Endothelial cell of umbilical vein (primary cell): ENCODE measurements at regions not wholly inside any gene's neighbourhood (a gene's known extent, or its start where the extent isn't known, plus 50 kb on each side); places are given as distances from the start of the nearest gene placed in this dataset.

ENCODE experiments used
- BruUV-seq: library from RNA; stranded (reverse); fragments of 400-500 nt; replicated peaks from 2 replicates; lab custom pipeline; 2021; lab: Mats Ljungman, UMichigan
- CTCF ChIA-PET: fragments of 300-600, 350-600 bp; sonication (Branson Sonifier 250); formaldehyde crosslinking; loops from one replicate; lab custom pipeline; 2021; ENCODE audit warnings: antibody characterized with exemption, inconsistent platforms; lab: Charles Lee
- POLR2A ChIA-PET: fragments of 300-600, 350-600 bp; sonication (Branson Sonifier 250); formaldehyde crosslinking; loops from one replicate; lab custom pipeline; 2021; ENCODE audit warnings: antibody characterized with exemption, inconsistent platforms; lab: Charles Lee
- DNase-seq: peaks from one replicate; pipeline ENCODE4 v3.0.0-alpha.2; 2011; ENCODE audit warnings: low read depth, low spot score
- FAIRE-seq: peaks from 2 replicates; lab custom pipeline; 2011; peaks lifted over from hg19 to GRCh38; lab: Jason Lieb, UNC
- H2AFZ ChIP-seq: 2 replicates; pipeline ENCODE4 v1.6.0; 2012; ENCODE audit warnings: low read depth, low read length, control low read depth, inconsistent platforms
- H3K27ac ChIP-seq: 2 replicates; pipeline ENCODE4 v1.5.1; 2011; ENCODE audit warnings: low read depth, mild to moderate bottlenecking, control low read depth, low read length, moderate library complexity; ENCODE audit not compliant: insufficient read depth
- H3K27me3 ChIP-seq, 2 experiments: 2 replicates each; pipeline versions ENCODE4 v1.6.0 to v1.6.1; 2011; ENCODE audit warnings: low read length in 2 of 2, mixed read lengths in 1 of 2; ENCODE audit not compliant: control insufficient read depth in 2 of 2, insufficient read depth in 2 of 2
- H3K36me3 ChIP-seq, 2 experiments: 2 replicates in 1 of 2; 3 replicates in 1 of 2; pipeline ENCODE4 v1.5.1; 2011; ENCODE audit warnings: low read length in 2 of 2, mild to moderate bottlenecking in 1 of 2, moderate library complexity in 1 of 2; ENCODE audit not compliant: control insufficient read depth in 2 of 2, insufficient read depth in 2 of 2; ENCODE audit errors: extremely low read depth in 1 of 2
- H3K4me1 ChIP-seq: 3 replicates; pipeline ENCODE4 v1.5.1; 2011; ENCODE audit warnings: mild to moderate bottlenecking, low read length; ENCODE audit not compliant: control insufficient read depth, insufficient read depth; ENCODE audit errors: extremely low read depth
- H3K4me2 ChIP-seq: 2 replicates; pipeline ENCODE4 v1.6.1; 2011; ENCODE audit warnings: low read length, control low read depth, mixed read lengths; ENCODE audit not compliant: insufficient read depth
- H3K4me3 ChIP-seq, 3 experiments: fragments of 200-600 bp in 1 of 3; sonication (generic), shearing (Covaris generic) in 1 of 3; replicated peaks in 1 of 3; 2 replicates each; pipeline ENCODE4 v1.5.1; 2011 to 2016; ENCODE audit warnings: control low read depth in 3 of 3, low read length in 3 of 3, mild to moderate bottlenecking in 2 of 3, inconsistent platforms in 1 of 3, low read depth in 1 of 3, moderate library complexity in 1 of 3; ENCODE audit not compliant: insufficient read depth in 1 of 3
- H3K79me2 ChIP-seq: 2 replicates; pipeline ENCODE4 v1.6.0; 2012; ENCODE audit warnings: low read length, inconsistent platforms; ENCODE audit not compliant: control insufficient read depth, insufficient read depth
- H3K9ac ChIP-seq: replicated peaks from 2 replicates; pipeline ENCODE3; 2011; ENCODE audit warnings: low read length, control low read depth; ENCODE audit not compliant: insufficient read depth; ENCODE audit errors: extremely low read depth
- H3K9me1 ChIP-seq: replicated peaks from 3 replicates; pipeline ENCODE4 v1.6.0; 2011; ENCODE audit warnings: mild to moderate bottlenecking, low read length; ENCODE audit not compliant: control insufficient read depth, insufficient read depth; ENCODE audit errors: extremely low read depth
- H3K9me3 ChIP-seq: replicated peaks from 2 replicates; pipeline ENCODE4 v1.5.1; 2012; ENCODE audit warnings: low read length, inconsistent platforms; ENCODE audit not compliant: control insufficient read depth, insufficient read depth
- H4K20me1 ChIP-seq: replicated peaks from 2 replicates; pipeline ENCODE3; 2011; ENCODE audit warnings: mild to moderate bottlenecking, low read length; ENCODE audit not compliant: control insufficient read depth, insufficient read depth; ENCODE audit errors: extremely low read depth
- EZH2 ChIP-seq: IDR thresholded peaks from 2 replicates; pipeline ENCODE4 v1.6.1; 2012; ENCODE audit warnings: borderline replicate concordance, low read depth, mild to moderate bottlenecking, moderate library complexity, low read length, inconsistent platforms; ENCODE audit not compliant: severe bottlenecking
- FOS ChIP-seq: IDR thresholded peaks from 2 replicates; pipeline ENCODE4 v1.6.1; 2011; ENCODE audit warnings: mild to moderate bottlenecking, low read length, moderate library complexity, borderline replicate concordance; ENCODE audit not compliant: insufficient read depth
- GATA2 ChIP-seq: IDR thresholded peaks from 2 replicates; pipeline ENCODE4 v1.7.0; 2011; ENCODE audit warnings: low read depth, mild to moderate bottlenecking, moderate library complexity, mixed read lengths, low read length; ENCODE audit not compliant: insufficient read length, insufficient read depth
- JUN ChIP-seq: IDR thresholded peaks from 2 replicates; pipeline ENCODE4 v1.6.1; 2011; ENCODE audit warnings: borderline replicate concordance, low read depth; ENCODE audit not compliant: insufficient read length, insufficient read depth
- MAX ChIP-seq: IDR thresholded peaks from 2 replicates; pipeline ENCODE4 v1.6.1; 2011; ENCODE audit not compliant: insufficient read depth, insufficient read length
- MYC ChIP-seq: IDR thresholded peaks from one replicate; pipeline ENCODE4 v1.6.1; 2011; ENCODE audit warnings: mild to moderate bottlenecking, low read depth, low read length
- POLR2A ChIP-seq: IDR thresholded peaks from 2 replicates; pipeline ENCODE4 v1.6.1; 2012; ENCODE audit warnings: low read depth, mild to moderate bottlenecking, control low read depth, low read length
- POLR2AphosphoS5 ChIP-seq: IDR thresholded peaks from 2 replicates; pipeline ENCODE4 v1.6.1; 2012; ENCODE audit warnings: low read depth, mild to moderate bottlenecking, control low read depth, low read length, moderate library complexity; ENCODE audit not compliant: insufficient read depth
- dilution Hi-C: fragments of 300-500 bp; cut with MboI; formaldehyde crosslinking; loops from one replicate; pipeline ENCODE4 v1.15.0; 2019; ENCODE audit warnings: low sequenced_read_pairs; ENCODE audit not compliant: extremely low pct_ligation_motif_present
- intact Hi-C: fragments of 100-400 bp; cut with micrococcal nuclease; formaldehyde crosslinking; loops from one replicate; pipeline ENCODE4 v1.10.0; 2022
- TF ChIP-seq, protein P1 (sequence below), 2 donors: IDR thresholded peaks; 1 replicate in 1 of 2; 2 replicates in 1 of 2; pipeline ENCODE4 v1.5.1; 2011; ENCODE audit warnings: low read length in 2 of 2, mild to moderate bottlenecking in 2 of 2, moderate library complexity in 2 of 2, control low read depth in 1 of 2, inconsistent platforms in 1 of 2, low read depth in 1 of 2; ENCODE audit not compliant: insufficient read depth in 1 of 2; ENCODE audit errors: extremely low read depth in 1 of 2

DNA sequence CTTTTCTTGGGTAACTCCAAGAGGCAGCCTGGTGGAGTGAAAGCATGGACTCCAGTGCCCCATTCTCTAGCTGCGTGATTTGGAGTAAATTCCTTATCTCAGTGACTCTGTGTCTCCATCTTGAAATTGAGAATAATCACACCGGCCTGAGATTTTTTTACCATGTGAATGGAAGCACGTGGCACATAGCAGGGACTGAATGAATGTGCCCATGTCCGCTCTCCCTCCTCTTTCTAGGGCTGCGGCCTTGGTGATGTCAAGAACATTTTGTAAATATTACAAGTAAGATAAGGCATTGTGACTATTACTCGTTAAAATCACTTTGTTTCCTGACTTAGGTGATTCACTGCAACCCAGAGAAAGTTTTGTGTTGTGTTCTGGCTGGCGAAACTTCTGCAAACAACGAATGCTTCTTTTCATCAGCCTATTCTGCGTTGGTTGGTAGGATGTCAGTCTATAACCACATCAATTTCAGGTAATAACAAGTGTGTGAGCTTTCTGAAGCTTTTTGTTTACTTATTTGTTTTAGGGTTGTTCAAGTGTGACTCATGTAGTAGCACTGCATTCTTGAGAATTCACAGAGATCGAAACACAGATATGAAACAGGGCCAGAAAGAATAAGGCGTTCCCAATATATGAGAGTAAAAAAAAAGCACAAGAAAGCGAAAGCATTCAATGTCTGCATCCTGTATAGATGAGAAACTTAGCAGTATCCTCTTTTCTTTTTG, 135.7 kb upstream of the SLC45A1 start:
- peak overlapping the region; percentile 88 for H3K27ac ChIP-seq
- peaks cover 21% of the 10 kb centered on the region for H3K4me1 ChIP-seq
- ChIA-PET POLR2A (interaction anchor here (1.4 kb wide), 1 partner anchor 15 kb away, joined by 4 read pairs; no protein-coding TSS in a partner anchor), CTCF (interaction anchor here (0.8 to 2.1 kb wide), 6 partner anchors 10 to 151 kb away, joined by 3 to 5 read pairs (median 3); no protein-coding TSS in a partner anchor)
- H3K79me2 ChIP-seq = no peaks in the 10 kb centered on the region
- peak; percentile 86 for TF ChIP-seq JUN
- TF ChIP-seq, protein P1, sequence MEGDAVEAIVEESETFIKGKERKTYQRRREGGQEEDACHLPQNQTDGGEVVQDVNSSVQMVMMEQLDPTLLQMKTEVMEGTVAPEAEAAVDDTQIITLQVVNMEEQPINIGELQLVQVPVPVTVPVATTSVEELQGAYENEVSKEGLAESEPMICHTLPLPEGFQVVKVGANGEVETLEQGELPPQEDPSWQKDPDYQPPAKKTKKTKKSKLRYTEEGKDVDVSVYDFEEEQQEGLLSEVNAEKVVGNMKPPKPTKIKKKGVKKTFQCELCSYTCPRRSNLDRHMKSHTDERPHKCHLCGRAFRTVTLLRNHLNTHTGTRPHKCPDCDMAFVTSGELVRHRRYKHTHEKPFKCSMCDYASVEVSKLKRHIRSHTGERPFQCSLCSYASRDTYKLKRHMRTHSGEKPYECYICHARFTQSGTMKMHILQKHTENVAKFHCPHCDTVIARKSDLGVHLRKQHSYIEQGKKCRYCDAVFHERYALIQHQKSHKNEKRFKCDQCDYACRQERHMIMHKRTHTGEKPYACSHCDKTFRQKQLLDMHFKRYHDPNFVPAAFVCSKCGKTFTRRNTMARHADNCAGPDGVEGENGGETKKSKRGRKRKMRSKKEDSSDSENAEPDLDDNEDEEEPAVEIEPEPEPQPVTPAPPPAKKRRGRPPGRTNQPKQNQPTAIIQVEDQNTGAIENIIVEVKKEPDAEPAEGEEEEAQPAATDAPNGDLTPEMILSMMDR (IDR thresholded peaks at IDR 0.05; ENCODE audit: extremely low read depth in 1 of 2, insufficient read depth in 1 of 2, low read depth in 1 of 2, low read length in 2 of 2) = no peak
- peak; percentile 97 for TF ChIP-seq MYC
- no peak for TF ChIP-seq EZH2
- peak; percentile 96 for TF ChIP-seq MAX
- TF ChIP-seq GATA2 = peak; percentile 98
- TF ChIP-seq POLR2A = peak; percentile 38
- TF ChIP-seq POLR2AphosphoS5 = peak; percentile 62
- TF ChIP-seq FOS = peak; percentile 91
- H3K9me3 ChIP-seq = no peaks in the 10 kb centered on the region
- peak overlapping the region; percentile 72 for H3K9ac ChIP-seq
- FAIRE-seq = peak; percentile 91
- no peaks in the 10 kb centered on the region for H3K27me3 ChIP-seq
- DNase-seq = peak; percentile 92
- intact Hi-C loops = loop anchor here (1.0 to 5.0 kb wide), 9 partner anchors 12 to 155 kb away; partner anchors contain the start of gene ERRFI1
- dilution Hi-C loops = no loop called here
- no peaks in the 10 kb centered on the region for H3K36me3 ChIP-seq
- peak overlapping the region in 1 of 3 experiments; percentile 39 for H3K4me3 ChIP-seq
- no TSS peak for BruUV-seq
- H3K4me2 ChIP-seq = peak overlapping the region; percentile 73
- H4K20me1 ChIP-seq = no peaks in the 10 kb centered on the region
- peak overlapping the region; percentile 41 for H2AFZ ChIP-seq
- H3K9me1 ChIP-seq = no peaks in the 10 kb centered on the region
